ENCODE measurements at regions not wholly inside any gene's neighbourhood (a gene's known extent, or its start where the extent isn't known, plus 50 kb on each side); places are given as distances from the start of the nearest gene placed in this dataset.

- ATAC-seq (replicated peaks) (no peak), DNase-seq (no peak)
- Mint-ChIP-seq H3K27ac (no peak overlapping the region), H3K4me3 (no peak overlapping the region), H3K9me3 (peaks cover 3 to 6% of the 10 kb centered on the region in 2 donors), H3K4me1 (peaks cover 7 to 11% of the 10 kb centered on the region in 2 donors), H3K27me3 (peaks cover 24 to 27% of the 10 kb centered on the region in 2 donors), H3K36me3 (no peaks in the 10 kb centered on the region)
These were observed 215.0 kb upstream of the CRY1 start for GRCh38 chr12:107308310-107308709.

- peaks cover 24 to 34% of the 10 kb centered on the region in 2 donors for H3K27me3 Mint-ChIP-seq
- peaks cover 7 to 11% of the 10 kb centered on the region in 2 donors for H3K4me1 Mint-ChIP-seq
- ATAC-seq (replicated peaks), result no peak
- no peak overlapping the region for H3K4me3 Mint-ChIP-seq
- peaks cover 3 to 6% of the 10 kb centered on the region in 2 donors for H3K9me3 Mint-ChIP-seq
- DNase-seq, result no peak
- no peaks in the 10 kb centered on the region for H3K36me3 Mint-ChIP-seq
- no peak overlapping the region for H3K27ac Mint-ChIP-seq
These were observed 215.7 kb upstream of the CRY1 start for GRCh38 chr12:107309020-107309419.

- no peak for DNase-seq
- peaks cover 30 to 41% of the 10 kb centered on the region in 2 donors for H3K27me3 Mint-ChIP-seq
- no peak overlapping the region for H3K27ac Mint-ChIP-seq
- H3K36me3 Mint-ChIP-seq, result no peaks in the 10 kb centered on the region
- peaks cover 3 to 6% of the 10 kb centered on the region in 2 donors for H3K9me3 Mint-ChIP-seq
- peaks cover 7 to 11% of the 10 kb centered on the region in 2 donors for H3K4me1 Mint-ChIP-seq
- no peak overlapping the region for H3K4me3 Mint-ChIP-seq
- ATAC-seq (replicated peaks), result no peak
These were observed 217.3 kb upstream of the CRY1 start for GRCh38 chr12:107310621-107311020.

- H3K27me3 Mint-ChIP-seq, result peaks cover 27 to 46% of the 10 kb centered on the region in 2 donors
- peaks cover 3 to 6% of the 10 kb centered on the region in 2 donors for H3K9me3 Mint-ChIP-seq
- DNase-seq (no peak), ATAC-seq (replicated peaks) (peak; percentile 66 to 76)
- peak overlapping the region; percentile 52 for H3K27ac Mint-ChIP-seq
- H3K4me3 Mint-ChIP-seq, result no peak overlapping the region
- H3K36me3 Mint-ChIP-seq, result no peaks in the 10 kb centered on the region
- peaks cover 7 to 11% of the 10 kb centered on the region in 2 donors for H3K4me1 Mint-ChIP-seq
These were observed 218.3 kb upstream of the CRY1 start for GRCh38 chr12:107311682-107312081.

- Mint-ChIP-seq H3K27me3 (peaks cover 38 to 81% of the 10 kb centered on the region in 2 donors), H3K9me3 (no peaks in the 10 kb centered on the region), H3K4me3 (peak overlapping the region; percentile 74 to 81), H3K4me1 (peaks cover 26 to 44% of the 10 kb centered on the region in 2 donors), H3K36me3 (no peaks in the 10 kb centered on the region), H3K27ac (no peak overlapping the region)
- ATAC-seq (replicated peaks) (peak; percentile 80 to 85), DNase-seq (peak; percentile 57)
These were observed 224.6 kb upstream of the CRY1 start for GRCh38 chr12:107317751-107318555.

GRCh38 chr12:107318556-107318805, 225.1 kb upstream of the CRY1 start:
- ATAC-seq (replicated peaks), result no peak
- H3K9me3 Mint-ChIP-seq, result no peaks in the 10 kb centered on the region
- no peaks in the 10 kb centered on the region for H3K36me3 Mint-ChIP-seq
- DNase-seq, result no peak
- peak overlapping the region; percentile 73 to 81 for H3K4me3 Mint-ChIP-seq
- peaks cover 38 to 83% of the 10 kb centered on the region in 2 donors for H3K27me3 Mint-ChIP-seq
- H3K4me1 Mint-ChIP-seq, result peaks cover 26 to 44% of the 10 kb centered on the region in 2 donors
- no peak overlapping the region for H3K27ac Mint-ChIP-seq

GRCh38 chr12:107318806-107319532, 225.6 kb upstream of the CRY1 start:
- Mint-ChIP-seq H3K27me3 (peaks cover 41 to 83% of the 10 kb centered on the region in 2 donors), H3K27ac (no peak overlapping the region), H3K9me3 (no peaks in the 10 kb centered on the region), H3K4me3 (peak overlapping the region; percentile 74 to 81), H3K36me3 (no peaks in the 10 kb centered on the region), H3K4me1 (peaks cover 26 to 44% of the 10 kb centered on the region in 2 donors)
- ATAC-seq (replicated peaks) (peak in 1 of 2 donors; percentile 9), DNase-seq (no peak)

GRCh38 chr12:107319533-107320032, 226.2 kb upstream of the CRY1 start:
- Mint-ChIP-seq H3K4me3 (peak overlapping the region; percentile 80 to 81), H3K9me3 (no peaks in the 10 kb centered on the region), H3K27ac (no peak overlapping the region), H3K4me1 (peaks cover 26 to 44% of the 10 kb centered on the region in 2 donors), H3K27me3 (peaks cover 43 to 82% of the 10 kb centered on the region in 2 donors), H3K36me3 (no peaks in the 10 kb centered on the region)
- ATAC-seq (replicated peaks) (no peak), DNase-seq (no peak)

- Mint-ChIP-seq H3K36me3 (no peaks in the 10 kb centered on the region), H3K27ac (peak overlapping the region; percentile 47), H3K4me3 (peak overlapping the region; percentile 74 to 80), H3K9me3 (no peaks in the 10 kb centered on the region), H3K4me1 (peaks cover 26 to 44% of the 10 kb centered on the region in 2 donors), H3K27me3 (peaks cover 41 to 77% of the 10 kb centered on the region in 2 donors)
- DNase-seq (peak; percentile 31), ATAC-seq (replicated peaks) (peak; percentile 36 to 44)
These were observed 226.9 kb upstream of the CRY1 start for GRCh38 chr12:107320033-107320928.

- peak; percentile 33 to 52 for ATAC-seq (replicated peaks)
- no peak for DNase-seq
- Mint-ChIP-seq H3K9me3 (no peaks in the 10 kb centered on the region), H3K27me3 (peaks cover 42 to 76% of the 10 kb centered on the region in 2 donors), H3K36me3 (no peaks in the 10 kb centered on the region), H3K27ac (peak overlapping the region; percentile 10), H3K4me3 (peak overlapping the region; percentile 74 to 80), H3K4me1 (peaks cover 26 to 44% of the 10 kb centered on the region in 2 donors)
These were observed 227.7 kb upstream of the CRY1 start for GRCh38 chr12:107320929-107321631.

- Mint-ChIP-seq H3K9me3 (no peaks in the 10 kb centered on the region), H3K27ac (no peak overlapping the region), H3K4me3 (peak overlapping the region; percentile 74 to 80), H3K27me3 (peaks cover 45 to 70% of the 10 kb centered on the region in 2 donors), H3K4me1 (peaks cover 26 to 44% of the 10 kb centered on the region in 2 donors), H3K36me3 (no peaks in the 10 kb centered on the region)
- DNase-seq, result no peak
- ATAC-seq (replicated peaks), result no peak
These were observed 228.7 kb upstream of the CRY1 start for GRCh38 chr12:107322063-107322462.

- peaks cover 52 to 62% of the 10 kb centered on the region in 2 donors for H3K27me3 Mint-ChIP-seq
- peaks cover 21 to 30% of the 10 kb centered on the region in 2 donors for H3K4me1 Mint-ChIP-seq
- peaks cover 2 to 5% of the 10 kb centered on the region in 2 donors for H3K9me3 Mint-ChIP-seq
- DNase-seq (no peak), ATAC-seq (replicated peaks) (no peak)
- H3K36me3 Mint-ChIP-seq, result peaks cover 0 to 4% of the 10 kb centered on the region in 2 donors
- no peak overlapping the region for H3K4me3 Mint-ChIP-seq
- no peak overlapping the region for H3K27ac Mint-ChIP-seq
These were observed 231.8 kb upstream of the CRY1 start for GRCh38 chr12:107325075-107325608.

GRCh38 chr12:107326237-107326636, 232.9 kb upstream of the CRY1 start:
- peaks cover 10 to 19% of the 10 kb centered on the region in 2 donors for H3K4me1 Mint-ChIP-seq
- peaks cover 49 to 60% of the 10 kb centered on the region in 2 donors for H3K27me3 Mint-ChIP-seq
- no peak overlapping the region for H3K4me3 Mint-ChIP-seq
- ATAC-seq (replicated peaks) (no peak), DNase-seq (no peak)
- peaks cover 2 to 5% of the 10 kb centered on the region in 2 donors for H3K9me3 Mint-ChIP-seq
- H3K27ac Mint-ChIP-seq, result no peak overlapping the region
- peaks cover 0 to 4% of the 10 kb centered on the region in 2 donors for H3K36me3 Mint-ChIP-seq

All from stimulated activated naive B cell treated with anti-CD40 and anti-IgM and Interleukin-4, amounts not matched to agents 10 μg/mL and 1 μg/mL and 100 μg/mL, for 72 hours (primary cell).